AG10803 (cell line): ENCODE measurements at regions not wholly inside any gene's neighbourhood (a gene's known extent, or its start where the extent isn't known, plus 50 kb on each side); places are given as distances from the start of the nearest gene placed in this dataset.
A peak's percentile ranks its signal among the peaks of the same experiment; 100 is the strongest.

ENCODE experiments used
- DNase-seq: peaks from one replicate; pipeline ENCODE4 v3.0.0; 2010; ENCODE audit warnings: low read depth
- H3K4me3 ChIP-seq: 2 replicates; pipeline ENCODE4 v1.5.1; 2011; ENCODE audit warnings: mild to moderate bottlenecking, low read length, control low read depth
- CTCF ChIP-seq: conservative IDR thresholded peaks from 2 replicates; pipeline ENCODE4 v1.5.1; 2011; ENCODE audit warnings: mild to moderate bottlenecking, low read length, control low read depth, inconsistent platforms

- peak; percentile 95 for TF ChIP-seq CTCF
- H3K4me3 ChIP-seq, result peak overlapping the region; percentile 29
- DNase-seq, result peak; percentile 88
Observed at GRCh38 chr6:110039364-110039980, 61.4 kb downstream of the GPR6 start.

GRCh38 chr6:110039981-110040383 is 61.9 kb downstream of the GPR6 start:
- TF ChIP-seq CTCF, result peak; percentile 51
- H3K4me3 ChIP-seq, result peak overlapping the region; percentile 29
- DNase-seq, result no peak

GRCh38 chr6:110040716-110041115 is 62.6 kb downstream of the GPR6 start:
- H3K4me3 ChIP-seq, result no peak overlapping the region
- DNase-seq, result no peak
- no peak for TF ChIP-seq CTCF

- no peak overlapping the region for H3K4me3 ChIP-seq
- no peak for TF ChIP-seq CTCF
- DNase-seq, result no peak
Observed at GRCh38 chr6:110041126-110041525, 63.0 kb downstream of the GPR6 start.

GRCh38 chr6:110041830-110042229 is 63.7 kb downstream of the GPR6 start:
- H3K4me3 ChIP-seq, result no peak overlapping the region
- DNase-seq, result no peak
- no peak for TF ChIP-seq CTCF

- no peak for DNase-seq
- H3K4me3 ChIP-seq, result no peak overlapping the region
- TF ChIP-seq CTCF, result no peak
Observed at GRCh38 chr6:110042670-110043296, 64.7 kb downstream of the GPR6 start.

- H3K4me3 ChIP-seq, result no peak overlapping the region
- TF ChIP-seq CTCF, result no peak
- no peak for DNase-seq
Observed at GRCh38 chr6:110043366-110043994, 65.4 kb downstream of the GPR6 start.
